ENCODE measurements at regions not wholly inside any gene's neighbourhood (a gene's known extent, or its start where the extent isn't known, plus 50 kb on each side); places are given as distances from the start of the nearest gene placed in this dataset.
"Not testable (repeated sequence)": the region's sequence is repeated elsewhere in the genome, so short reads cannot be mapped to it uniquely, and the experiment has no call there.

- no peak for DNase-seq (ENCODE audit: low read depth in 1 of 2, low spot score in 1 of 2)
Observed at GRCh38 chr5:99617335-99617734, 688.5 kb upstream of the CHD1 start.

DNA sequence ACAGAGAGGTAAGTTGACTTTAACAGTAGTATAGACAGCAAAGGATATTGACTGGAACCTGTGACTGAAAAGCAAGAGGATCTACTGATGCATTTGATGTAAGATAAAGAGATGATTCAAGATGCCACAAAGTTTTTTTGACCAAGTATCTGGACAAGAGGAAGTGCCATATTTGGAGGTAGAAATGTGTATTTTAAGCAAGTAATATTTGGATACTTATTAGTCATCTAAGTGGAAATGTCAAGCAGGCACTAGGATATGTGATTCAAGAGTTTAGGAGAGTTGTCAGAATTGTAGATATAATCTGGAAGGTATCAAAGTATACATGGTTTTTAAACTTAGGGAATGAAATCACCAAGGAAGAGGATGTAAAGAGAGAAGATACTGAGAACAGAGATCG is 686.1 kb upstream of the CHD1 start:
- no peak for DNase-seq (ENCODE audit: low read depth in 1 of 2, low spot score in 1 of 2)

- DNase-seq (ENCODE audit: low read depth in 1 of 2, low spot score in 1 of 2): no peak
Observed at GRCh38 chr5:99607124-99607523, 678.3 kb upstream of the CHD1 start.

DNA sequence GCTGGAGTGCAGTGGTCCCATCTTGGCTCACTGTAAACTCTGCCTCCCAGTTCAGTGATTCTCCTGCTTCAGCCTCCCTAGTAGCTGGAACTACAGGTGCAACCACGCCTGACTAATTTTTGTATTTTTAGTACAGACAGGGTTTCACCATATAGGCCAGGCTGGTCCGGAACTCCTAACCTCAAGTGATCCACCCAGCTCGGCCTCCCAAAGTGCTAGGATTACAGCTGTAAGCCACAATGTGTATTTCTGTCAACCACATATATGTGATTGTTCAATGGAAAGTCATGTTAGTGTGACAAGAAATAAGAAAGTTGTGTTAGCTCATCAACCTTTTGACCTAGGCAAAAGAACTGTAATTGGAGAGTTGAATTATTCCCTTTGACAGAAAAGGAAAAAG is 677.1 kb upstream of the CHD1 start:
- no peak for DNase-seq (ENCODE audit: low read depth in 1 of 2, low spot score in 1 of 2)

DNA sequence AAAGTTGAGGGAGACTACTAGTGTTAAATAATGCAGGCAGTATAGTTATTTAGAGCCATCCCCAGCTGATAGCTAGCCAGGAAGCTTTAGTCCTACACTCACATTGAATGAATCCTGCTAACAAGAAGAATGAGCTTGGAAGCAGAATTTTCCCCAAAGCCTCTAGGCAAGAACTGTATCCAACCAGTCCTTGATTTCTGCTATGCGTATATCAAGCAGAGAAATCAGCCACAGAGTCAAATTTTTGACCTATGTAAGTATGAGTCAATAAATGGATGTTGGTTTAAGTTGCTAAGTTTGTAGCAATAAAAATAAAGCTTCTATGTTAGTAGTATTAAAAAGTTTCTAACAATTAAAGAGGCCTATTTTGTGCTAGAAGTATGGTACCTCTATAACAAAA is 672.1 kb upstream of the CHD1 start:
- DNase-seq (ENCODE audit: low read depth in 1 of 2, low spot score in 1 of 2): no peak

GRCh38 chr5:99590806-99591205 is 662.0 kb upstream of the CHD1 start:
- no peak for DNase-seq (ENCODE audit: low read depth in 1 of 2, low spot score in 1 of 2)

- DNase-seq (ENCODE audit: low read depth in 1 of 2, low spot score in 1 of 2): no peak
Observed at GRCh38 chr5:99589424-99589823, 660.6 kb upstream of the CHD1 start.

DNA sequence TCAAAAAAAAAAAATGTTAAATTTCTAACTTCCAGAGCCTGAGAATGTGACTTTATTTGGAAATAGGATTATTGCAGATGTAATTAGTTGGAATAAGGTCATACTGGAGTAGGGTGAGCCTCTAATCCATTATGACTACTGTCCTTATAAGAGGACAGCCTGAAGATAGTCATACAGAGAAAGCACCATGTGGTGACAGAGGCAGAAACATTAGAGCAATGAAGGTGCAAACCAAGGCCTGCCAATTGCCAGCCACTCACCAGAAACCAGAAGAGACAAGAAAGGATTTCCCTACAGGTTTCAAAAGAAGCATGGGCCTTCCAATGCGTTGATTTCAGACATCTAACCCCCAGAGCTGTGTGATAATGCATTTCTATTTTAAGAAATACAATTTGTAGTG is 659.2 kb upstream of the CHD1 start:
- no peak for DNase-seq (ENCODE audit: low read depth in 1 of 2, low spot score in 1 of 2)

DNA sequence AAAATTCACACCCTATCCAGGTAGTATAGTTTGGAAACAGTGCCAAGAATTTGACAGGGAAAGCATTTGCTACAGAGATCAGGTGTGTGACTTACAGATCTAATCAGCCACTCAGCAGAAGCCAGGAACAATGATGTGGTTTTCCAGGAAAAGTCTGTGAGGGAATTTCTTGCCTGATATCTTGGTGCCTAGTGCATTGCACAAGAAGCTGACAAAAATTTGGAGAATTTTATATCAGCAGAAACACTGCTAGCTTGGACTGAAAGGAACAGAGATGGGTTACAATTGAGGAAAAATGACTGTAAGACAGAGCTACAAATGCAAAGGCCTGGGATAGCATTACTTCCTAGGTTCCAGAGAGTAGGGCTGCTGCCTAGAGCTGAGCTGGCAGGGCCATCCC is 658.1 kb upstream of the CHD1 start:
- DNase-seq (ENCODE audit: low read depth in 1 of 2, low spot score in 1 of 2): no peak

- DNase-seq (ENCODE audit: low read depth in 1 of 2, low spot score in 1 of 2): not testable (repeated sequence)
Observed at GRCh38 chr5:99581204-99581603, 652.4 kb upstream of the CHD1 start.

DNA sequence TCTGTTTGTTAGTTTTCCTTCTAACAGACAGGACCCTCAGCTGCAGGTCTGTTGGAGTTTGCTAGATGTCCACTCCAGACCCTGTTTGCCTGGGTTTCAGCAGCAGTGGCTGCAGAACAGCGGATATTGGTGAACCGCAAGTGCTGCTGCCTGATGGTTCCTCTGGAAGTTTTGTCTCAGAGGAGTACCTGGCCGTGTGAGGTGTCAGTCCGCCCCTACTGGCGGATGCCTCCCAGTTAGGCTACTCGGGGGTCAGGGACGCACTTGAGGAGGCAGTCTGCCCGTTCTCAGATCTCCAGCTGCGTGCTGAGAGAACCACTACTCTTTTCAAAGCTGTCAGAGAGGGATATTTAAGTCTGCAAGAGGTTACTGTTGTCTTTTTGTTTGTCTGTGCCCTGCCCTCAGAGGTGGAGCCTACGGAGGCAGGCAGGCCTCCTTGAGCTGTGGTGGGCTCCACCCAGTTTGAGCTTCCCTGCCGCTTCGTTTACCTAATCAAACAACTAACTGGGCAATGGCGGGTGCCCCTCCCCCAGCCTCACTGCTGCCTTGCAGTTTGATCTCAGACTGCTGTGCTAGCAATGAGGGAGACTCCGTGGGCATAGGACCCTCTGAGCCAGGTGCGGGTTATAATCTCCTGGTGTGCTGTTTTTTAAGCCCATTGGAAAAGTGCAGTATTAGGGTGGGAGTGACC is 634.3 kb upstream of the CHD1 start:
- DNase-seq (ENCODE audit: low read depth in 1 of 2, low spot score in 1 of 2): not testable (repeated sequence)

- DNase-seq (ENCODE audit: low read depth in 1 of 2, low spot score in 1 of 2): no peak
Observed at GRCh38 chr5:99553211-99553810, 624.5 kb upstream of the CHD1 start.

GRCh38 chr5:99544356-99544755 is 615.5 kb upstream of the CHD1 start:
- no peak for DNase-seq (ENCODE audit: low read depth in 1 of 2, low spot score in 1 of 2)

GRCh38 chr5:99543841-99544240 is 615.0 kb upstream of the CHD1 start:
- no peak for DNase-seq (ENCODE audit: low read depth in 1 of 2, low spot score in 1 of 2)

GRCh38 chr5:99534241-99534640 is 605.4 kb upstream of the CHD1 start:
- DNase-seq (ENCODE audit: low read depth in 1 of 2, low spot score in 1 of 2): not testable (repeated sequence)

DNA sequence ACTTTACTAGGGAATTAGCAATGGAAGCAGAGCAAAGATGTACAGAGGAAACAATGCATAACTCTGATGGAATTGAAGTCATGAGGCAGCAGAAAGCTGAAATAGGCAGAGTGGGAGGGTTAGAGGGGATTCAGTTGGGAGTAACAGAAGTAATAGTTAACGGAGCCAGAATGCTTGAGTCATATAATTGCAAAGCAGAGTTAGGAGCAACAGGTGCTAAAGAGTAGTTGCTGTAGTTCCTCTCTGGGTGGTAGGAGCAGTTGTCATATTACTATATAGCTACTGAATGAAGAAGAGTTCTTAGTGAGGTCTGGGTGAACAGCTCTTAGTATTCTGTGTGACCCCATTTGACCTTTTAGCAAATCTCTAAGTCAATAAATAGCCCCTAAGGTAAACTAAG is 592.9 kb upstream of the CHD1 start:
- not testable (repeated sequence) for DNase-seq (ENCODE audit: low read depth in 1 of 2, low spot score in 1 of 2)

- DNase-seq (ENCODE audit: low read depth in 1 of 2, low spot score in 1 of 2): not testable (repeated sequence)
Observed at GRCh38 chr5:99515864-99516490, 587.2 kb upstream of the CHD1 start.

GRCh38 chr5:99510237-99510866 is 581.5 kb upstream of the CHD1 start:
- DNase-seq (ENCODE audit: low read depth in 1 of 2, low spot score in 1 of 2): not testable (repeated sequence)

GRCh38 chr5:99509064-99509463 is 580.3 kb upstream of the CHD1 start:
- not testable (repeated sequence) for DNase-seq (ENCODE audit: low read depth in 1 of 2, low spot score in 1 of 2)

- not testable (repeated sequence) for DNase-seq (ENCODE audit: low read depth in 1 of 2, low spot score in 1 of 2)
Observed at GRCh38 chr5:99495456-99495855, 566.6 kb upstream of the CHD1 start.

GRCh38 chr5:99478450-99478849 is 549.6 kb upstream of the CHD1 start:
- DNase-seq (ENCODE audit: low read depth in 1 of 2, low spot score in 1 of 2): not testable (repeated sequence)

DNA sequence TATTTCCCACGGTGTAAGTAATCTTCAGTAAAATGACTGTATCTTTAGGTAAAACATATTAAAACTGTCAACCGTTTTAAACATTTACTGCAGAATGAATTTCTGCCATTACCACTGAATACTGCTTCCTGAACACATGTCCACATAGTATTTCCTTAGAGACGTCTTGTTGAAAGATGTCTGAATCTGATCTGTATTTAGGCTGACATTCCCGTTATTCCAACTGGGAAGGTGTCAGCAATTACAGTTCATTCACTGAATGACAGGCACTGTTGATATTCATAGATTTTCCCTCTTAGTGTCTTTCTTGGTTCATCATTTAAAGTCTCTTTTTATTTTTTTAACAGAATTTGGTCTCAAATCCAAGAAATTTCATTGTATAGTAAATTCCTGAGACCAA is 544.5 kb upstream of the CHD1 start:
- not testable (repeated sequence) for DNase-seq (ENCODE audit: low read depth in 1 of 2, low spot score in 1 of 2)

Measured in stimulated activated CD4-positive, alpha-beta T cell treated with anti-CD3 and anti-CD28 coated beads, Interleukin-15, amount 100 ng/mL, for 1 hour (primary cell).